Esophagus squamous epithelium (tissue), 5 donors: ENCODE measurements at regions not wholly inside any gene's neighbourhood (a gene's known extent, or its start where the extent isn't known, plus 50 kb on each side); places are given as distances from the start of the nearest gene placed in this dataset.

Experiments used
- DNase-seq: peaks from one replicate; lab custom pipeline; 2025; lab: John Stamatoyannopoulos, UW
- H3K27ac ChIP-seq, 4 donors: fragments of 200-600 bp; sonication (generic); one replicate each; pipeline ENCODE4 v1.5.1; 2016 to 2019; ENCODE audit warnings: mild to moderate bottlenecking in 1 of 4
- H3K27me3 ChIP-seq, 4 donors: fragments of 200-600 bp; sonication (generic); 1 replicate in 3 of 4; 2 replicates in 1 of 4; pipeline versions ENCODE4 v1.5.1 to v1.6.0; 2017 to 2021; ENCODE audit warnings: antibody characterized with exemption in 1 of 4
- H3K36me3 ChIP-seq, 3 donors: fragments of 200-600 bp; sonication (generic); one replicate each; pipeline ENCODE4 v1.5.1; 2016 to 2019
- H3K4me1 ChIP-seq, 3 donors: fragments of 200-600 bp; sonication (generic); one replicate each; pipeline ENCODE4 v1.5.1; 2017 to 2019
- H3K4me3 ChIP-seq, 4 donors: fragments of 200-600 bp; sonication (generic); 1 replicate in 3 of 4; 2 replicates in 1 of 4; pipeline ENCODE4 v1.5.1; 2016 to 2019; ENCODE audit warnings: mild to moderate bottlenecking in 2 of 4, moderate library complexity in 1 of 4
- H3K9me3 ChIP-seq, 3 donors: fragments of 200-600 bp; sonication (generic); one replicate each; pipeline ENCODE4 v1.5.1; 2016 to 2019
- CTCF ChIP-seq, 6 experiments: fragments of 450-650 bp in 4 of 6; fragments of 200-600 bp in 2 of 6; sonication (generic) in 2 of 6; IDR thresholded peaks; one replicate each; pipeline ENCODE4 v1.5.1; 2016 to 2019; ENCODE audit warnings: antibody characterized with exemption in 6 of 6, mild to moderate bottlenecking in 4 of 6, moderate library complexity in 4 of 6
- POLR2A ChIP-seq, 4 donors: fragments of 450-650 bp; IDR thresholded peaks; one replicate each; pipeline ENCODE4 v1.6.1; 2017; ENCODE audit warnings: antibody characterized with exemption in 4 of 4, mild to moderate bottlenecking in 4 of 4, moderate library complexity in 3 of 4
- WGBS, 2 donors: methylation state at CpG; one replicate each; pipeline ENCODE4 v1.1.5; 2018; 5-methylcytosine and 5-hydroxymethylcytosine counted together
- intact Hi-C: fragments of 100-400 bp; cut with DNase I; formaldehyde crosslinking; loops from one replicate; pipeline ENCODE4 v1.15.0; 2022
- donor health status: DM: yes; HTN: yes; CAD: no.

GRCh38 chr6:164998297-164998696, 311.1 kb downstream of the C6orf118 start:
- DNase-seq: no peak
- H3K27ac ChIP-seq: no peak overlapping the region
- H3K4me1 ChIP-seq: no peaks in the 10 kb centered on the region
- WGBS, 2 donors: 77 to 78% methylated on average over 8 of the region's 8 CpGs
- peaks cover 0 to 11% (median 5%) of the 10 kb centered on the region in 3 donors for H3K9me3 ChIP-seq
- TF ChIP-seq POLR2A (IDR thresholded peaks at IDR 0.05) (no peak), CTCF (IDR thresholded peaks at IDR 0.05) (no peak)
- H3K36me3 ChIP-seq: no peaks in the 10 kb centered on the region
- no peaks in the 10 kb centered on the region for H3K27me3 ChIP-seq
- no peak overlapping the region for H3K4me3 ChIP-seq
- intact Hi-C loops: no loop called here

GRCh38 chr6:164996838-164997237, 312.6 kb downstream of the C6orf118 start:
- TF ChIP-seq CTCF (IDR thresholded peaks at IDR 0.05) (no peak), POLR2A (IDR thresholded peaks at IDR 0.05) (no peak)
- DNase-seq: no peak
- no peak overlapping the region for H3K27ac ChIP-seq
- H3K36me3 ChIP-seq: no peaks in the 10 kb centered on the region
- H3K9me3 ChIP-seq: peaks cover 0 to 14% (median 4%) of the 10 kb centered on the region in 3 donors
- intact Hi-C loops: no loop called here
- WGBS, 2 donors: 40 to 52% methylated on average over 6 of the region's 6 CpGs
- H3K4me3 ChIP-seq: no peak overlapping the region
- no peaks in the 10 kb centered on the region for H3K4me1 ChIP-seq
- H3K27me3 ChIP-seq: no peaks in the 10 kb centered on the region

- intact Hi-C loops: no loop called here
- Histone ChIP-seq H3K36me3 (no peaks in the 10 kb centered on the region), H3K27ac (no peak overlapping the region), H3K4me3 (no peak overlapping the region), H3K27me3 (no peaks in the 10 kb centered on the region), H3K4me1 (no peaks in the 10 kb centered on the region), H3K9me3 (peaks cover 0 to 7% (median 0%) of the 10 kb centered on the region in 3 donors)
- DNase-seq: no peak
- 57 to 66% methylated on average over 2 of the region's 2 CpGs for WGBS, 2 donors
- TF ChIP-seq POLR2A (IDR thresholded peaks at IDR 0.05) (no peak), CTCF (IDR thresholded peaks at IDR 0.05) (no peak)
These were observed 317.8 kb downstream of the C6orf118 start for GRCh38 chr6:164991573-164991972.

- intact Hi-C loops: no loop called here
- Histone ChIP-seq H3K4me3 (no peak overlapping the region), H3K27ac (no peak overlapping the region), H3K36me3 (no peaks in the 10 kb centered on the region), H3K9me3 (peaks cover 0 to 7% (median 0%) of the 10 kb centered on the region in 3 donors), H3K27me3 (no peaks in the 10 kb centered on the region), H3K4me1 (no peaks in the 10 kb centered on the region)
- 72 to 73% methylated on average over 2 of the region's 2 CpGs for WGBS, 2 donors
- DNase-seq: no peak
- no peak for TF ChIP-seq POLR2A (IDR thresholded peaks at IDR 0.05)
- no peak for TF ChIP-seq CTCF (IDR thresholded peaks at IDR 0.05)
These were observed 318.5 kb downstream of the C6orf118 start for GRCh38 chr6:164990901-164991300.

GRCh38 chr6:164982389-164982788, 327.0 kb downstream of the C6orf118 start:
- no peak for DNase-seq
- H3K4me3 ChIP-seq: no peak overlapping the region
- H3K4me1 ChIP-seq: no peaks in the 10 kb centered on the region
- no peaks in the 10 kb centered on the region for H3K36me3 ChIP-seq
- TF ChIP-seq CTCF (IDR thresholded peaks at IDR 0.05): no peak
- no peak for TF ChIP-seq POLR2A (IDR thresholded peaks at IDR 0.05)
- no peaks in the 10 kb centered on the region for H3K27me3 ChIP-seq
- no peak overlapping the region for H3K27ac ChIP-seq
- 49 to 67% methylated on average over 3 of the region's 3 CpGs for WGBS, 2 donors
- intact Hi-C loops: no loop called here
- peaks cover 0 to 4% (median 0%) of the 10 kb centered on the region in 3 donors for H3K9me3 ChIP-seq
